Neural cell (in vitro differentiated cells): ENCODE measurements at regions not wholly inside any gene's neighbourhood (a gene's known extent, or its start where the extent isn't known, plus 50 kb on each side); places are given as distances from the start of the nearest gene placed in this dataset.

Experiments used
- H2AFZ ChIP-seq: fragments of 200-600, 300-800 bp; sonication (generic), shearing (Covaris generic); 2 replicates; pipeline ENCODE4 v1.6.0; 2014; ENCODE audit warnings: low read depth, mild to moderate bottlenecking, antibody characterized with exemption, low read length, moderate library complexity
- H3F3A ChIP-seq: fragments of 200-600 bp; shearing (Covaris generic); 2 replicates; pipeline ENCODE4 v1.6.1; 2016; ENCODE audit warnings: mild to moderate bottlenecking, moderate library complexity, mixed read lengths, antibody characterized with exemption, low read length; ENCODE audit not compliant: insufficient read depth, poor library complexity, severe bottlenecking
- H3K27ac ChIP-seq: fragments of 200-600, 300-800 bp; sonication (generic), shearing (Covaris generic); 2 replicates; pipeline ENCODE4 v1.5.1; 2014; ENCODE audit warnings: mild to moderate bottlenecking, low read length, moderate library complexity
- H3K27me3 ChIP-seq: fragments of 300-800, 200-600 bp; sonication (generic), shearing (Covaris generic); 2 replicates; pipeline ENCODE4 v1.6.0; 2014; ENCODE audit warnings: mild to moderate bottlenecking, low read depth, low read length, moderate library complexity; ENCODE audit not compliant: insufficient read depth
- H3K36me3 ChIP-seq: fragments of 300-800, 200-600 bp; sonication (generic), shearing (Covaris generic); 2 replicates; pipeline ENCODE4 v1.5.1; 2014; ENCODE audit warnings: mild to moderate bottlenecking, antibody characterized with exemption, low read length, moderate library complexity; ENCODE audit not compliant: insufficient read depth
- H3K4me2 ChIP-seq: fragments of 300-800, 200-600 bp; sonication (generic), shearing (Covaris generic); 2 replicates; pipeline ENCODE4 v1.6.0; 2014; ENCODE audit warnings: mild to moderate bottlenecking, low read length
- H3K4me3 ChIP-seq: fragments of 300-800, 200-600 bp; sonication (generic), shearing (Covaris generic); 2 replicates; pipeline ENCODE4 v1.5.1; 2014; ENCODE audit warnings: mild to moderate bottlenecking, low read length, moderate library complexity
- H3K79me2 ChIP-seq: fragments of 200-600 bp; shearing (Covaris generic); replicated peaks from 2 replicates; pipeline ENCODE4 v1.6.0; 2014; ENCODE audit warnings: mild to moderate bottlenecking, low read length, moderate library complexity; ENCODE audit not compliant: insufficient read depth
- H3K9ac ChIP-seq: fragments of 300-800, 200-600 bp; sonication (generic), shearing (Covaris generic); 2 replicates; pipeline ENCODE4 v1.6.1; 2016; ENCODE audit warnings: mild to moderate bottlenecking, low read length, mixed read lengths
- H3K9me2 ChIP-seq: fragments of 200-600 bp; shearing (Covaris generic); 2 replicates; pipeline ENCODE4 v1.6.1; 2016; ENCODE audit warnings: mild to moderate bottlenecking, low read length, mixed read lengths; ENCODE audit not compliant: insufficient read depth
- H3K9me3 ChIP-seq: fragments of 200-600, 300-800 bp; sonication (generic), shearing (Covaris generic); 2 replicates; pipeline ENCODE4 v1.6.1; 2016; ENCODE audit warnings: mild to moderate bottlenecking, mixed run types, low read length, moderate library complexity, mixed read lengths
- H4K20me1 ChIP-seq: fragments of 200-600 bp; shearing (Covaris generic); 2 replicates; pipeline ENCODE4 v1.6.1; 2016; ENCODE audit warnings: mild to moderate bottlenecking, mixed run types; ENCODE audit not compliant: insufficient read depth
- CTCF ChIP-seq: fragments of 450-650 bp; IDR thresholded peaks from 2 replicates; pipeline ENCODE4 v1.5.1; 2014; ENCODE audit warnings: antibody characterized with exemption, mild to moderate bottlenecking, moderate library complexity; ENCODE audit not compliant: poor library complexity, severe bottlenecking
- EP300 ChIP-seq: fragments of 450-650 bp; conservative IDR thresholded peaks from 2 replicates; pipeline ENCODE4 v1.6.1; 2014; ENCODE audit warnings: antibody characterized with exemption, mild to moderate bottlenecking, moderate library complexity; ENCODE audit not compliant: poor library complexity, severe bottlenecking
- EZH2 ChIP-seq: fragments of 200-600, 300-800 bp; shearing (Covaris generic), sonication (generic); IDR thresholded peaks from 2 replicates; pipeline ENCODE4 v1.6.1; 2014; ENCODE audit warnings: antibody characterized with exemption, low read length, borderline replicate concordance, mild to moderate bottlenecking; ENCODE audit not compliant: insufficient read depth, poor library complexity, severe bottlenecking
- MXI1 ChIP-seq: fragments of 450-650 bp; conservative IDR thresholded peaks from 2 replicates; pipeline ENCODE4 v1.6.1; 2014; ENCODE audit warnings: antibody characterized with exemption, mild to moderate bottlenecking; ENCODE audit not compliant: poor library complexity, severe bottlenecking
- POLR2AphosphoS5 ChIP-seq: IDR thresholded peaks from 2 replicates; pipeline ENCODE4 v1.6.1; 2012
- RAD21 ChIP-seq: fragments of 450-650 bp; conservative IDR thresholded peaks from 2 replicates; pipeline ENCODE4 v1.6.1; 2014; ENCODE audit warnings: antibody characterized with exemption, mild to moderate bottlenecking, moderate library complexity
- SMC3 ChIP-seq: fragments of 450-650 bp; conservative IDR thresholded peaks from 2 replicates; pipeline ENCODE4 v1.6.1; 2014; ENCODE audit warnings: antibody characterized with exemption, mild to moderate bottlenecking, moderate library complexity; ENCODE audit not compliant: poor library complexity
- TAF1 ChIP-seq: IDR thresholded peaks from 2 replicates; pipeline ENCODE4 v1.6.1; 2012; ENCODE audit warnings: low read depth
- TF ChIP-seq, protein P1 (sequence below): IDR thresholded peaks from 2 replicates; pipeline ENCODE4 v1.6.1; 2012; ENCODE audit warnings: borderline replicate concordance

GRCh38 chr1:88407248-88407647, 276.8 kb upstream of the PKN2 start:
- Histone ChIP-seq H4K20me1 (no peaks in the 10 kb centered on the region), H3K79me2 (no peaks in the 10 kb centered on the region), H3F3A (no peaks in the 10 kb centered on the region), H3K4me2 (no peak overlapping the region), H3K27ac (no peak overlapping the region), H3K9ac (no peak overlapping the region), H2AFZ (no peak overlapping the region), H3K36me3 (no peaks in the 10 kb centered on the region), H3K9me3 (no peaks in the 10 kb centered on the region), H3K27me3 (no peaks in the 10 kb centered on the region), H3K4me3 (no peak overlapping the region), H3K9me2 (no peaks in the 10 kb centered on the region)
- TF ChIP-seq POLR2AphosphoS5: no peak
- no peak for TF ChIP-seq EZH2
- TF ChIP-seq EP300: no peak
- TF ChIP-seq, protein P1, sequence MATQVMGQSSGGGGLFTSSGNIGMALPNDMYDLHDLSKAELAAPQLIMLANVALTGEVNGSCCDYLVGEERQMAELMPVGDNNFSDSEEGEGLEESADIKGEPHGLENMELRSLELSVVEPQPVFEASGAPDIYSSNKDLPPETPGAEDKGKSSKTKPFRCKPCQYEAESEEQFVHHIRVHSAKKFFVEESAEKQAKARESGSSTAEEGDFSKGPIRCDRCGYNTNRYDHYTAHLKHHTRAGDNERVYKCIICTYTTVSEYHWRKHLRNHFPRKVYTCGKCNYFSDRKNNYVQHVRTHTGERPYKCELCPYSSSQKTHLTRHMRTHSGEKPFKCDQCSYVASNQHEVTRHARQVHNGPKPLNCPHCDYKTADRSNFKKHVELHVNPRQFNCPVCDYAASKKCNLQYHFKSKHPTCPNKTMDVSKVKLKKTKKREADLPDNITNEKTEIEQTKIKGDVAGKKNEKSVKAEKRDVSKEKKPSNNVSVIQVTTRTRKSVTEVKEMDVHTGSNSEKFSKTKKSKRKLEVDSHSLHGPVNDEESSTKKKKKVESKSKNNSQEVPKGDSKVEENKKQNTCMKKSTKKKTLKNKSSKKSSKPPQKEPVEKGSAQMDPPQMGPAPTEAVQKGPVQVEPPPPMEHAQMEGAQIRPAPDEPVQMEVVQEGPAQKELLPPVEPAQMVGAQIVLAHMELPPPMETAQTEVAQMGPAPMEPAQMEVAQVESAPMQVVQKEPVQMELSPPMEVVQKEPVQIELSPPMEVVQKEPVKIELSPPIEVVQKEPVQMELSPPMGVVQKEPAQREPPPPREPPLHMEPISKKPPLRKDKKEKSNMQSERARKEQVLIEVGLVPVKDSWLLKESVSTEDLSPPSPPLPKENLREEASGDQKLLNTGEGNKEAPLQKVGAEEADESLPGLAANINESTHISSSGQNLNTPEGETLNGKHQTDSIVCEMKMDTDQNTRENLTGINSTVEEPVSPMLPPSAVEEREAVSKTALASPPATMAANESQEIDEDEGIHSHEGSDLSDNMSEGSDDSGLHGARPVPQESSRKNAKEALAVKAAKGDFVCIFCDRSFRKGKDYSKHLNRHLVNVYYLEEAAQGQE: no peak
- no peak for TF ChIP-seq CTCF
- no peak for TF ChIP-seq MXI1
- no peak for TF ChIP-seq TAF1
- TF ChIP-seq SMC3: no peak
- TF ChIP-seq RAD21: no peak

DNA sequence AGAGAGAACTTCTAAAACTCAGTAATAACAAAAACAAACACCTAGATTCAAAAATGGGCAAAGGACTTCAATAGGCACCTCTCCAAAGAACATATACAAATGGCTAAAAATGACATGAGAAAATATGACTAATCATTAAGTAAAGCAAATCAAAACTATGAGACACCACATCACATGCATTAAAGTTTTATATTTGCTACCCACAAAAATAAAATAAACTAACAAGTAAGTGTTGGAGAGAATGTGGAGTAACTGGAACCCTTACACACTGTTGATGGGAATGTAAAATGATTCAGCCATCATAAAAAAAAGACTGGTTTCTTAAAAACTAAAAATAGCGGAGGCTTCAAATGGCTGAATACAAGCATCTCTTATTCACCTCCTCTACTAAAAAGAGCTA, 262.1 kb upstream of the PKN2 start:
- Histone ChIP-seq H3K27me3 (no peaks in the 10 kb centered on the region), H4K20me1 (no peaks in the 10 kb centered on the region), H3K27ac (no peak overlapping the region), H3K79me2 (no peaks in the 10 kb centered on the region), H3K9ac (no peak overlapping the region), H3K36me3 (no peaks in the 10 kb centered on the region), H2AFZ (no peak overlapping the region), H3K4me3 (no peak overlapping the region), H3K4me2 (no peak overlapping the region), H3K9me3 (peaks cover 4% of the 10 kb centered on the region), H3F3A (no peaks in the 10 kb centered on the region), H3K9me2 (no peaks in the 10 kb centered on the region)
- TF ChIP-seq EZH2 (no peak), MXI1 (no peak), SMC3 (no peak), CTCF (no peak), RAD21 (no peak), TAF1 (no peak), EP300 (no peak), POLR2AphosphoS5 (no peak)
- TF ChIP-seq, protein P1: no peak
